Body of pancreas (tissue), 4 donors: ENCODE measurements at regions not wholly inside any gene's neighbourhood (a gene's known extent, or its start where the extent isn't known, plus 50 kb on each side); places are given as distances from the start of the nearest gene placed in this dataset.

Source experiments
- ATAC-seq: fragments of 150-250 bp; one replicate; pipeline ENCODE4 v1.9.1; 2016
- DNase-seq, 4 donors: peaks; one replicate each; pipeline ENCODE4 v3.0.0-alpha.2; 2019
- H3K27ac ChIP-seq, 4 donors: fragments of 200-600 bp; sonication (generic); 1 replicate in 3 of 4; 2 replicates in 1 of 4; pipeline versions ENCODE4 v1.5.1 to v1.6.1; 2016 to 2019; ENCODE audit warnings: mild to moderate bottlenecking in 1 of 4, mixed read lengths in 1 of 4, moderate library complexity in 1 of 4
- H3K27me3 ChIP-seq, 2 donors: fragments of 200-600 bp; sonication (generic); one replicate each; pipeline ENCODE4 v1.6.0; 2016; ENCODE audit warnings: mild to moderate bottlenecking in 1 of 2
- H3K36me3 ChIP-seq, 2 donors: fragments of 200-600 bp; sonication (generic); replicated peaks in 1 of 2; 2 replicates each; pipeline ENCODE4 v1.5.1; 2016; ENCODE audit warnings: low read depth in 2 of 2; ENCODE audit not compliant: insufficient read depth in 1 of 2
- H3K4me1 ChIP-seq: fragments of 200-600 bp; sonication (generic); one replicate; pipeline ENCODE4 v1.6.0; 2016
- H3K4me3 ChIP-seq, 2 donors: fragments of 200-600 bp; sonication (generic); 1 replicate in 1 of 2; 2 replicates in 1 of 2; pipeline ENCODE4 v1.5.1; 2016 to 2019
- H3K9me3 ChIP-seq, 3 donors: fragments of 200-600 bp; sonication (generic); 1 replicate in 2 of 3; 2 replicates in 1 of 3; pipeline ENCODE4 v1.5.1; 2016
- POLR2A ChIP-seq, 3 donors: fragments of 450-650 bp; IDR thresholded peaks; one replicate each; pipeline ENCODE4 v1.6.1; 2016; ENCODE audit warnings: antibody characterized with exemption in 3 of 3, mild to moderate bottlenecking in 2 of 3
- WGBS, 2 donors: methylation state at CpG; one replicate each; pipeline ENCODE4 v1.1.5; 2017; 5-methylcytosine and 5-hydroxymethylcytosine counted together
- intact Hi-C: fragments of 100-400 bp; cut with DNase I; formaldehyde crosslinking; loops from one replicate; pipeline ENCODE4 v1.15.1; 2023
- TF ChIP-seq, protein P1 (sequence below), 7 experiments: fragments of 450-650 bp in 4 of 7; fragments of 200-600 bp in 3 of 7; sonication (generic) in 3 of 7; IDR thresholded peaks; one replicate each; pipeline ENCODE4 v1.5.1; 2016 to 2019; ENCODE audit warnings: antibody characterized with exemption in 7 of 7

DNA sequence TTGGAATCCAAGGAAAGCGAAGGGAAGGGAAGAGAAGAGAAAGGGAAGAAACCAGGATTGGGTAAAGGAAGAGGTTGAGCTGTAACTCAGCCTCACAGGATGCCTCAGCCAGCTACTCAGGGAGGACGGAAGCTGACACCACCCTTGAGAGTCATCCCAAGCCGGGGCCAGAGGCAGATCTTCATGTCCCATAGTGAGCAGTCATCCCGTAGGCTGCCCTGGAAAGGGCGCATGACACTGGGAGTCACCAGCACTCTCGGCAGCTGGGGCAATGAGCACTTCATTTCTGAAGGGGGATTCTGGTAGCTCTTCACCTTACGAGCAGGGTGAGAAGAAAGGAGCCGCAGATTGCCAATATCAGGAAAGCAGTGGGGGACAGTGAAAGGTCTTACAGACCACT lies 60.1 kb upstream of the PCSK6 start:
- H3K27ac ChIP-seq: no peak overlapping the region
- WGBS, 2 donors: 77 to 78% methylated on average over 8 of the region's 8 CpGs
- no peaks in the 10 kb centered on the region for H3K27me3 ChIP-seq
- TF ChIP-seq POLR2A (IDR thresholded peaks at IDR 0.05): no peak
- TF ChIP-seq, protein P1, sequence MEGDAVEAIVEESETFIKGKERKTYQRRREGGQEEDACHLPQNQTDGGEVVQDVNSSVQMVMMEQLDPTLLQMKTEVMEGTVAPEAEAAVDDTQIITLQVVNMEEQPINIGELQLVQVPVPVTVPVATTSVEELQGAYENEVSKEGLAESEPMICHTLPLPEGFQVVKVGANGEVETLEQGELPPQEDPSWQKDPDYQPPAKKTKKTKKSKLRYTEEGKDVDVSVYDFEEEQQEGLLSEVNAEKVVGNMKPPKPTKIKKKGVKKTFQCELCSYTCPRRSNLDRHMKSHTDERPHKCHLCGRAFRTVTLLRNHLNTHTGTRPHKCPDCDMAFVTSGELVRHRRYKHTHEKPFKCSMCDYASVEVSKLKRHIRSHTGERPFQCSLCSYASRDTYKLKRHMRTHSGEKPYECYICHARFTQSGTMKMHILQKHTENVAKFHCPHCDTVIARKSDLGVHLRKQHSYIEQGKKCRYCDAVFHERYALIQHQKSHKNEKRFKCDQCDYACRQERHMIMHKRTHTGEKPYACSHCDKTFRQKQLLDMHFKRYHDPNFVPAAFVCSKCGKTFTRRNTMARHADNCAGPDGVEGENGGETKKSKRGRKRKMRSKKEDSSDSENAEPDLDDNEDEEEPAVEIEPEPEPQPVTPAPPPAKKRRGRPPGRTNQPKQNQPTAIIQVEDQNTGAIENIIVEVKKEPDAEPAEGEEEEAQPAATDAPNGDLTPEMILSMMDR (IDR thresholded peaks at IDR 0.05): no peak
- no peaks in the 10 kb centered on the region for H3K36me3 ChIP-seq
- no peak overlapping the region for H3K4me3 ChIP-seq
- DNase-seq (no peak), ATAC-seq (no peak)
- no peaks in the 10 kb centered on the region for H3K4me1 ChIP-seq
- H3K9me3 ChIP-seq: no peaks in the 10 kb centered on the region
- intact Hi-C loops: no loop called here

DNA sequence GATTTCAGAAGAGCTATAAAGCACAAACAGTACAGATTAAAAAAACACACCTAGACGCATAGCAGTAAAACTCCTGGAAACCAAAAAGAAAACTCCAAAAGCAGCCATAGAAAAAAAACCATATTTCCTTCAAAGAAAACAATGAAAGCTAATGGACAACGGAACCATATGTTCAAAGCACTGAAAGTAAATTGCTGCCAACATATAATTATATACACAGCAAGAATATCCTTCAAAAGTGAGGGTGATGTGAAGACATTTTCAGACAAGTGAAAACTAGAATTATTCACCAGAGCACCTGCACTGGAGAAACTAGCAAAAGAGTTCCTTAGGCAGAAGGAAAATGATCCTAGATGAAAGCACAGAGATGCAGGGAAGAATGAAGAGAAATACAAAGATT lies 58.2 kb upstream of the PCSK6 start:
- TF ChIP-seq POLR2A (IDR thresholded peaks at IDR 0.05): no peak
- TF ChIP-seq, protein P1 (IDR thresholded peaks at IDR 0.05): no peak
- 78 to 81% methylated on average over 2 of the region's 2 CpGs for WGBS, 2 donors
- no peaks in the 10 kb centered on the region for H3K27me3 ChIP-seq
- intact Hi-C loops: no loop called here
- no peaks in the 10 kb centered on the region for H3K36me3 ChIP-seq
- no peaks in the 10 kb centered on the region for H3K9me3 ChIP-seq
- no peak overlapping the region for H3K4me3 ChIP-seq
- ATAC-seq: no peak
- DNase-seq: no peak
- no peak overlapping the region for H3K27ac ChIP-seq
- no peaks in the 10 kb centered on the region for H3K4me1 ChIP-seq

DNA sequence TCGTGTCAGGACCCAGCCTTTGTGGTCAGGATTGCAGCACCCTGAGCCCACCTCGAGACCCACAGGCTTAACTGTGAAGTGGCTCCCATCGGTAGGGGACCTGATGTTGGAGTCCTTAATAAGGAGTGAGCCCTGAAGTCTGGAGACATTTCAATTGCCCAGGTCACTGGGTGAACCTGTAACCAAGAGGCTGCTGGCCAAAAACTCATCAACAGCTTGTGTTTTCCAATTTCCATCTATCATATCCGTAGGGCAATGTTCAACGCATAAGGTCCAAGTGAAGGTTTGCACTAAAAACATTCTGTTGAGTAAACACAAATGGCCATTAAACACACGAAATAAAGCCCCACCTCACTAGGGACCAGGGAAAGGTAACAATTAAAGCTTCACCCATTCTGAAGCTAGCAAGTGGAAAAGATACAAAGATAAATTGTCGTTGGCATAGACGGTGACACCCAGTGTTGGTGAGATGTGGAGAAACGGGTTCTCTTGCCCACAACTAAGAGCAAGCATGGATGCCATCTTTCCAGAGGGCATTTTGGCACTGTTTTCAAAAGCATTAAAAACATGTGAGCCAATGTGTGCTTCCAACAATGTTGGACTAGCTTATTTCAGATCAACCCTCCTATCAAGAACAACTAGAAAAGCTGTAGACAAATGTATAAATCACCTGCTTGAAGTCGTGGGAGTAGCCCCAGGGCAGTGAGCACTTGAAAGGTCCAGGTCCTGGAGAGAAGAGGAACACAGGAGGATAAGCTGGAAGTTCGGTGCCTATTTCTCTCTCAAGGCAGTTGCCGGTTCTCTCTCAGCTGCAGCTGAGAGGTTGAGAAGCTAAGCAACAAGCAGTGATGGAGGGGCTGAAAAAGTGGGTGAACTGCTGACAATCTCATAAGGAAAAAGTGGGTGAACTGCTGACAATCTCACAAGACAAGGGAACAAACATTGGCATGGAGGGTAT lies 56.3 kb upstream of the PCSK6 start:
- 47 to 51% methylated on average over 12 of the region's 12 CpGs for WGBS, 2 donors
- Histone ChIP-seq H3K36me3 (no peaks in the 10 kb centered on the region), H3K27me3 (no peaks in the 10 kb centered on the region), H3K9me3 (no peaks in the 10 kb centered on the region), H3K27ac (no peak overlapping the region), H3K4me1 (no peaks in the 10 kb centered on the region), H3K4me3 (no peak overlapping the region)
- no peak for ATAC-seq
- intact Hi-C loops: no loop called here
- DNase-seq: no peak
- TF ChIP-seq POLR2A (IDR thresholded peaks at IDR 0.05): no peak
- TF ChIP-seq, protein P1 (IDR thresholded peaks at IDR 0.05): no peak

DNA sequence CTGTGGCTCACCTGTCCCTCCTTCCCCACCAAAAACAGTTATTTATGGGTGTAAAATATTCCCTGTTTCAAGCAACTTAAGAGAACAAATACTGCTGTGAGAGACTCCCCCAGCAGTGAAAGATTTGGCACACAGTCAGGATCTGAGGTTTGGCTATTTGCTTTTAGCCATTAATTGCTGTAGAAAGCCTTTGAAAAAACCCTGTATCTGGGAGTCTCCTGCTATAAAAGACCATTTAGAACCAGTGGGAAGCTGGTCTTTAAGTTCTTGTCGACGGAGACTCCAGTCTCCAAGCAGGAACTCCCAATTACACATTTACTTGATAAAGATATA lies 55.1 kb upstream of the PCSK6 start:
- H3K4me1 ChIP-seq: no peaks in the 10 kb centered on the region
- DNase-seq (no peak), ATAC-seq (no peak)
- H3K9me3 ChIP-seq: no peaks in the 10 kb centered on the region
- H3K4me3 ChIP-seq: no peak overlapping the region
- no peaks in the 10 kb centered on the region for H3K36me3 ChIP-seq
- H3K27ac ChIP-seq: no peak overlapping the region
- TF ChIP-seq, protein P1 (IDR thresholded peaks at IDR 0.05): no peak
- no peak for TF ChIP-seq POLR2A (IDR thresholded peaks at IDR 0.05)
- intact Hi-C loops: no loop called here
- H3K27me3 ChIP-seq: no peaks in the 10 kb centered on the region
- 45 to 67% methylated on average over 2 of the region's 2 CpGs for WGBS, 2 donors
